Mesenchymal stem cell (in vitro differentiated cells and primary cell): ENCODE measurements at regions not wholly inside any gene's neighbourhood (a gene's known extent, or its start where the extent isn't known, plus 50 kb on each side); places are given as distances from the start of the nearest gene placed in this dataset.
"Not testable (repeated sequence)": the region's sequence is repeated elsewhere in the genome, so short reads cannot be mapped to it uniquely, and the experiment has no call there.

Experiments used
- DNase-seq: peaks from one replicate; pipeline ENCODE4 v3.0.0-alpha.2; 2013
- H2AFZ ChIP-seq: one replicate; pipeline ENCODE4 v1.6.1; 2013; ENCODE audit warnings: low read depth, mild to moderate bottlenecking, control low read depth, inconsistent platforms, low read length, moderate library complexity
- H2AK5ac ChIP-seq: 2 replicates; pipeline ENCODE4 v1.6.1; 2013; ENCODE audit warnings: low read length, moderate library complexity, mild to moderate bottlenecking, inconsistent platforms; ENCODE audit not compliant: severe bottlenecking
- H2BK120ac ChIP-seq: one replicate; pipeline ENCODE4 v1.6.1; 2013; ENCODE audit warnings: low read depth, mild to moderate bottlenecking, inconsistent platforms, low read length, moderate library complexity
- H2BK12ac ChIP-seq, 2 experiments: one replicate each; pipeline ENCODE4 v1.6.1; 2013; ENCODE audit warnings: inconsistent platforms in 2 of 2, low read length in 2 of 2, mild to moderate bottlenecking in 2 of 2, moderate library complexity in 2 of 2, control low read depth in 1 of 2
- H2BK15ac ChIP-seq: one replicate; pipeline ENCODE4 v1.6.1; 2013; ENCODE audit warnings: mild to moderate bottlenecking, low read depth, inconsistent platforms; ENCODE audit not compliant: poor library complexity, severe bottlenecking
- H2BK5ac ChIP-seq: 2 replicates; pipeline ENCODE4 v1.6.1; 2013; ENCODE audit warnings: low read depth, mild to moderate bottlenecking, low read length, control low read depth, inconsistent platforms; ENCODE audit not compliant: poor library complexity, severe bottlenecking
- H3K14ac ChIP-seq, 2 experiments: one replicate each; pipeline ENCODE4 v1.6.1; 2013; ENCODE audit warnings: inconsistent platforms in 2 of 2, low read length in 2 of 2, control low read depth in 1 of 2, mild to moderate bottlenecking in 1 of 2, moderate library complexity in 1 of 2
- H3K18ac ChIP-seq, 2 experiments: one replicate each; pipeline ENCODE4 v1.6.1; 2013; ENCODE audit warnings: inconsistent platforms in 2 of 2, low read length in 2 of 2, control low read depth in 1 of 2, low read depth in 1 of 2, mild to moderate bottlenecking in 1 of 2
- H3K23ac ChIP-seq, 2 experiments: one replicate each; pipeline ENCODE4 v1.6.1; 2013; ENCODE audit warnings: inconsistent platforms in 2 of 2, low read length in 2 of 2, mild to moderate bottlenecking in 2 of 2, moderate library complexity in 2 of 2, control low read depth in 1 of 2
- H3K27ac ChIP-seq: 2 replicates; pipeline ENCODE4 v1.5.1; 2013; ENCODE audit warnings: mild to moderate bottlenecking, moderate library complexity, low read length, control low read depth, inconsistent platforms; ENCODE audit not compliant: poor library complexity, severe bottlenecking
- H3K27me3 ChIP-seq, 2 experiments: 2 replicates each; pipeline versions ENCODE4 v1.6.1 to v1.7.0; 2013; ENCODE audit warnings: low read length in 2 of 2, mild to moderate bottlenecking in 2 of 2, moderate library complexity in 2 of 2, control low read depth in 1 of 2, inconsistent platforms in 1 of 2; ENCODE audit not compliant: control insufficient read depth in 1 of 2, insufficient read depth in 1 of 2
- H3K36me3 ChIP-seq, 2 experiments: 2 replicates each; pipeline versions ENCODE4 v1.6.1 to v1.7.0; 2013; ENCODE audit warnings: low read length in 2 of 2, control low read depth in 1 of 2, inconsistent platforms in 1 of 2, low read depth in 1 of 2, mild to moderate bottlenecking in 1 of 2; ENCODE audit not compliant: insufficient read depth in 2 of 2, control insufficient read depth in 1 of 2
- H3K4ac ChIP-seq, 2 experiments: one replicate each; pipeline ENCODE4 v1.6.1; 2013; ENCODE audit warnings: inconsistent platforms in 2 of 2, low read length in 2 of 2, mild to moderate bottlenecking in 2 of 2, moderate library complexity in 2 of 2, control low read depth in 1 of 2, low read depth in 1 of 2
- H3K4me1 ChIP-seq: 2 replicates; pipeline ENCODE4 v1.6.1; 2013; ENCODE audit warnings: low read depth, low read length, control low read depth; ENCODE audit not compliant: control insufficient read depth, insufficient read depth
- H3K4me2 ChIP-seq: 2 replicates; pipeline ENCODE4 v1.6.1; 2013; ENCODE audit warnings: low read length, mild to moderate bottlenecking, inconsistent platforms; ENCODE audit not compliant: poor library complexity, severe bottlenecking
- H3K4me3 ChIP-seq, 2 experiments: 2 replicates each; pipeline versions ENCODE4 v1.5.1 to v1.7.0; 2013; ENCODE audit warnings: low read length in 2 of 2, mild to moderate bottlenecking in 2 of 2, control low read depth in 1 of 2, low read depth in 1 of 2; ENCODE audit not compliant: insufficient read depth in 1 of 2
- H3K79me1 ChIP-seq: replicated peaks from 2 replicates; pipeline ENCODE4 v1.6.1; 2013; ENCODE audit warnings: mild to moderate bottlenecking, control low read depth, low read length, inconsistent platforms; ENCODE audit not compliant: poor library complexity, severe bottlenecking
- H3K9ac ChIP-seq: 2 replicates; pipeline ENCODE4 v1.7.0; 2013; ENCODE audit warnings: mild to moderate bottlenecking, low read length, moderate library complexity
- H3K9me3 ChIP-seq: 2 replicates; pipeline ENCODE4 v1.7.0; 2013; ENCODE audit warnings: mild to moderate bottlenecking, low read length; ENCODE audit not compliant: control insufficient read depth
- H4K8ac ChIP-seq: one replicate; pipeline ENCODE4 v1.6.1; 2013; ENCODE audit warnings: inconsistent platforms, mild to moderate bottlenecking, low read length, moderate library complexity
- H4K91ac ChIP-seq: one replicate; pipeline ENCODE4 v1.6.1; 2013; ENCODE audit warnings: mild to moderate bottlenecking, low read length, inconsistent platforms
- WGBS: methylation state at CpG from one replicate; pipeline ENCODE4 v1.1.7; 2013; ENCODE audit warnings: mixed read lengths; 5-methylcytosine and 5-hydroxymethylcytosine counted together

- not testable (repeated sequence) for H2BK12ac ChIP-seq
These were observed 127.0 kb upstream of the ALDH3B2 start for GRCh38 chr11:67801397-67801796.

GRCh38 chr11:67800591-67800990, 126.2 kb upstream of the ALDH3B2 start:
- not testable (repeated sequence) for H2BK5ac ChIP-seq, H2AK5ac ChIP-seq, H3K23ac ChIP-seq, H3K4me1 ChIP-seq, H2AFZ ChIP-seq, H3K79me1 ChIP-seq, H4K91ac ChIP-seq, H3K14ac ChIP-seq, H3K9ac ChIP-seq, H3K4me3 ChIP-seq, H4K8ac ChIP-seq, H3K36me3 ChIP-seq, DNase-seq, H3K27ac ChIP-seq, H2BK120ac ChIP-seq, H3K18ac ChIP-seq, H2BK15ac ChIP-seq, H3K4me2 ChIP-seq, H3K27me3 ChIP-seq, H3K4ac ChIP-seq, H3K9me3 ChIP-seq, H2BK12ac ChIP-seq
- WGBS = 94% methylated on average over 11 of the region's 11 CpGs

More at GRCh38 chr11:67801397-67801796, 127.0 kb upstream of the ALDH3B2 start:
- not testable (repeated sequence) for H3K27ac ChIP-seq, DNase-seq, H3K9ac ChIP-seq, H4K8ac ChIP-seq, H3K18ac ChIP-seq, H3K4me2 ChIP-seq, H3K36me3 ChIP-seq, H3K4me1 ChIP-seq, H4K91ac ChIP-seq, H3K9me3 ChIP-seq, H3K4me3 ChIP-seq, H3K79me1 ChIP-seq, H2AFZ ChIP-seq, H3K27me3 ChIP-seq, H2BK120ac ChIP-seq, H2BK15ac ChIP-seq, H3K23ac ChIP-seq, H2AK5ac ChIP-seq, H3K14ac ChIP-seq, H2BK5ac ChIP-seq, H3K4ac ChIP-seq
- whole genome bisulfite sequencing = 90% methylated on average over 6 of the region's 6 CpGs

GRCh38 chr11:67799808-67800207, 125.4 kb upstream of the ALDH3B2 start:
- not testable (repeated sequence) for H3K27ac ChIP-seq, H3K4ac ChIP-seq, H3K9me3 ChIP-seq, H3K23ac ChIP-seq, H3K4me3 ChIP-seq, H3K79me1 ChIP-seq, H3K9ac ChIP-seq, H4K91ac ChIP-seq, H3K14ac ChIP-seq, H3K27me3 ChIP-seq, H3K4me1 ChIP-seq, DNase-seq, H3K36me3 ChIP-seq, H3K18ac ChIP-seq, H4K8ac ChIP-seq, H2BK15ac ChIP-seq, H2BK120ac ChIP-seq, H2AK5ac ChIP-seq, H2AFZ ChIP-seq, H2BK5ac ChIP-seq, H3K4me2 ChIP-seq, H2BK12ac ChIP-seq
- WGBS = 12% methylated on average over 3 of the region's 4 CpGs

GRCh38 chr11:67797726-67798521, 123.5 kb upstream of the ALDH3B2 start:
- not testable (repeated sequence) for H3K36me3 ChIP-seq, H3K14ac ChIP-seq, H3K79me1 ChIP-seq, H3K4me1 ChIP-seq, H3K23ac ChIP-seq, H3K4ac ChIP-seq, H3K18ac ChIP-seq, H3K27ac ChIP-seq, H3K4me2 ChIP-seq, H3K4me3 ChIP-seq, H3K9ac ChIP-seq, H2BK5ac ChIP-seq, H2BK15ac ChIP-seq, H3K9me3 ChIP-seq, H2BK12ac ChIP-seq, H2BK120ac ChIP-seq, H4K91ac ChIP-seq, H4K8ac ChIP-seq, H2AK5ac ChIP-seq, H3K27me3 ChIP-seq, H2AFZ ChIP-seq
- peak; percentile 38 for DNase-seq
- WGBS = 89% methylated on average over 14 of the region's 15 CpGs
